ENCODE measurements at regions not wholly inside any gene's neighbourhood (a gene's known extent, or its start where the extent isn't known, plus 50 kb on each side); places are given as distances from the start of the nearest gene placed in this dataset.
A peak's percentile ranks its signal among the peaks of the same experiment; 100 is the strongest.

- H3K4me1 Mint-ChIP-seq, result no peaks in the 10 kb centered on the region
- no peaks in the 10 kb centered on the region for H3K36me3 Mint-ChIP-seq (ENCODE audit: low read depth)
- POLR2A ChIA-PET, result no interaction called here
- H3K27ac Mint-ChIP-seq, result no peak overlapping the region
- H3K27me3 Mint-ChIP-seq, result no peaks in the 10 kb centered on the region
- DNase-seq, result no peak
- no peak overlapping the region for H3K4me3 Mint-ChIP-seq
- CTCF ChIA-PET, result interaction anchor here (0.6 kb wide), 1 partner anchor 136 kb away, joined by 3 read pairs; no protein-coding TSS in a partner anchor
- no peaks in the 10 kb centered on the region for H3K9me3 Mint-ChIP-seq
These were observed 217.8 kb upstream of the NDST4 start for GRCh38 chr4:115331241-115331640.

- no peaks in the 10 kb centered on the region for H3K27me3 Mint-ChIP-seq
- POLR2A ChIA-PET, result no interaction called here
- H3K27ac Mint-ChIP-seq, result no peak overlapping the region
- no peaks in the 10 kb centered on the region for H3K9me3 Mint-ChIP-seq
- no peak for DNase-seq
- H3K4me1 Mint-ChIP-seq, result no peaks in the 10 kb centered on the region
- CTCF ChIA-PET, result no interaction called here
- no peak overlapping the region for H3K4me3 Mint-ChIP-seq
- no peaks in the 10 kb centered on the region for H3K36me3 Mint-ChIP-seq (ENCODE audit: low read depth)
These were observed 212.4 kb upstream of the NDST4 start for GRCh38 chr4:115325836-115326235.

- Mint-ChIP-seq H3K36me3 (ENCODE audit: low read depth) (no peaks in the 10 kb centered on the region), H3K27me3 (no peaks in the 10 kb centered on the region), H3K4me1 (no peaks in the 10 kb centered on the region), H3K9me3 (no peaks in the 10 kb centered on the region), H3K4me3 (no peak overlapping the region), H3K27ac (no peak overlapping the region)
- POLR2A ChIA-PET, result no interaction called here
- CTCF ChIA-PET, result no interaction called here
- no peak for DNase-seq
These were observed 209.8 kb upstream of the NDST4 start for GRCh38 chr4:115323106-115323707.

GRCh38 chr4:115315182-115315581 lies 201.8 kb upstream of the NDST4 start:
- POLR2A ChIA-PET, result no interaction called here
- Mint-ChIP-seq H3K36me3 (ENCODE audit: low read depth) (no peaks in the 10 kb centered on the region), H3K27ac (no peak overlapping the region), H3K9me3 (no peaks in the 10 kb centered on the region), H3K27me3 (no peaks in the 10 kb centered on the region), H3K4me1 (no peaks in the 10 kb centered on the region), H3K4me3 (no peak overlapping the region)
- no peak for DNase-seq
- CTCF ChIA-PET, result no interaction called here

GRCh38 chr4:115310641-115311040 lies 197.2 kb upstream of the NDST4 start:
- ChIA-PET CTCF (no interaction called here), POLR2A (no interaction called here)
- Mint-ChIP-seq H3K4me3 (no peak overlapping the region), H3K27ac (no peak overlapping the region), H3K27me3 (no peaks in the 10 kb centered on the region), H3K9me3 (no peaks in the 10 kb centered on the region), H3K36me3 (ENCODE audit: low read depth) (no peaks in the 10 kb centered on the region), H3K4me1 (no peaks in the 10 kb centered on the region)
- no peak for DNase-seq

GRCh38 chr4:115294717-115295116 lies 181.3 kb upstream of the NDST4 start:
- ChIA-PET POLR2A (no interaction called here), CTCF (no interaction called here)
- no peaks in the 10 kb centered on the region for H3K27me3 Mint-ChIP-seq
- DNase-seq, result no peak
- no peaks in the 10 kb centered on the region for H3K36me3 Mint-ChIP-seq (ENCODE audit: low read depth)
- H3K27ac Mint-ChIP-seq, result no peak overlapping the region
- no peaks in the 10 kb centered on the region for H3K4me1 Mint-ChIP-seq
- H3K4me3 Mint-ChIP-seq, result no peak overlapping the region
- H3K9me3 Mint-ChIP-seq, result no peaks in the 10 kb centered on the region

- no peak overlapping the region for H3K27ac Mint-ChIP-seq
- no peak for DNase-seq
- no peaks in the 10 kb centered on the region for H3K27me3 Mint-ChIP-seq
- no peaks in the 10 kb centered on the region for H3K9me3 Mint-ChIP-seq
- ChIA-PET POLR2A (no interaction called here), CTCF (no interaction called here)
- H3K4me1 Mint-ChIP-seq, result no peaks in the 10 kb centered on the region
- no peak overlapping the region for H3K4me3 Mint-ChIP-seq
- no peaks in the 10 kb centered on the region for H3K36me3 Mint-ChIP-seq (ENCODE audit: low read depth)
These were observed 179.7 kb upstream of the NDST4 start for GRCh38 chr4:115293093-115293462.

GRCh38 chr4:115292320-115293092 lies 179.1 kb upstream of the NDST4 start:
- Mint-ChIP-seq H3K4me1 (no peaks in the 10 kb centered on the region), H3K27ac (no peak overlapping the region), H3K9me3 (no peaks in the 10 kb centered on the region), H3K4me3 (no peak overlapping the region), H3K36me3 (ENCODE audit: low read depth) (no peaks in the 10 kb centered on the region), H3K27me3 (no peaks in the 10 kb centered on the region)
- CTCF ChIA-PET, result no interaction called here
- no peak for DNase-seq
- POLR2A ChIA-PET, result no interaction called here

GRCh38 chr4:115287426-115287825 lies 174.0 kb upstream of the NDST4 start:
- Mint-ChIP-seq H3K4me1 (no peaks in the 10 kb centered on the region), H3K36me3 (ENCODE audit: low read depth) (no peaks in the 10 kb centered on the region), H3K9me3 (no peaks in the 10 kb centered on the region), H3K27ac (no peak overlapping the region), H3K27me3 (no peaks in the 10 kb centered on the region), H3K4me3 (no peak overlapping the region)
- POLR2A ChIA-PET, result no interaction called here
- CTCF ChIA-PET, result no interaction called here
- DNase-seq, result no peak

- H3K9me3 Mint-ChIP-seq, result peaks cover 6% of the 10 kb centered on the region
- no peaks in the 10 kb centered on the region for H3K27me3 Mint-ChIP-seq
- ChIA-PET POLR2A (no interaction called here), CTCF (no interaction called here)
- no peak overlapping the region for H3K27ac Mint-ChIP-seq
- DNase-seq, result no peak
- no peak overlapping the region for H3K4me3 Mint-ChIP-seq
- peaks cover 13% of the 10 kb centered on the region for H3K4me1 Mint-ChIP-seq
- H3K36me3 Mint-ChIP-seq (ENCODE audit: low read depth), result no peaks in the 10 kb centered on the region
These were observed 165.9 kb upstream of the NDST4 start for GRCh38 chr4:115279330-115279729.

GRCh38 chr4:115278830-115279229 lies 165.4 kb upstream of the NDST4 start:
- no peak overlapping the region for H3K27ac Mint-ChIP-seq
- no peak for DNase-seq
- no peak overlapping the region for H3K4me3 Mint-ChIP-seq
- ChIA-PET CTCF (no interaction called here), POLR2A (no interaction called here)
- peaks cover 15% of the 10 kb centered on the region for H3K4me1 Mint-ChIP-seq
- peaks cover 6% of the 10 kb centered on the region for H3K9me3 Mint-ChIP-seq
- no peaks in the 10 kb centered on the region for H3K36me3 Mint-ChIP-seq (ENCODE audit: low read depth)
- H3K27me3 Mint-ChIP-seq, result no peaks in the 10 kb centered on the region

GRCh38 chr4:115275615-115276014 lies 162.2 kb upstream of the NDST4 start:
- peaks cover 12% of the 10 kb centered on the region for H3K9me3 Mint-ChIP-seq
- peaks cover under 1% of the 10 kb centered on the region for H3K27me3 Mint-ChIP-seq
- no peak for DNase-seq
- H3K27ac Mint-ChIP-seq, result peak overlapping the region; percentile 63
- H3K4me1 Mint-ChIP-seq, result peaks cover 29% of the 10 kb centered on the region
- H3K36me3 Mint-ChIP-seq (ENCODE audit: low read depth), result peaks cover 7% of the 10 kb centered on the region
- ChIA-PET POLR2A (no interaction called here), CTCF (no interaction called here)
- H3K4me3 Mint-ChIP-seq, result no peak overlapping the region

GRCh38 chr4:115274545-115274944 lies 161.1 kb upstream of the NDST4 start:
- Mint-ChIP-seq H3K36me3 (ENCODE audit: low read depth) (peaks cover 7% of the 10 kb centered on the region), H3K27me3 (peaks cover 3% of the 10 kb centered on the region), H3K4me3 (no peak overlapping the region), H3K9me3 (peaks cover 12% of the 10 kb centered on the region), H3K27ac (peak overlapping the region; percentile 41), H3K4me1 (peaks cover 29% of the 10 kb centered on the region)
- DNase-seq, result no peak
- ChIA-PET POLR2A (no interaction called here), CTCF (no interaction called here)

- H3K27me3 Mint-ChIP-seq, result peaks cover 3% of the 10 kb centered on the region
- ChIA-PET CTCF (no interaction called here), POLR2A (no interaction called here)
- H3K9me3 Mint-ChIP-seq, result peaks cover 12% of the 10 kb centered on the region
- peaks cover 27% of the 10 kb centered on the region for H3K4me1 Mint-ChIP-seq
- H3K27ac Mint-ChIP-seq, result no peak overlapping the region
- DNase-seq, result no peak
- H3K36me3 Mint-ChIP-seq (ENCODE audit: low read depth), result peaks cover 7% of the 10 kb centered on the region
- no peak overlapping the region for H3K4me3 Mint-ChIP-seq
These were observed 159.2 kb upstream of the NDST4 start for GRCh38 chr4:115272594-115272993.
